ENCODE measurements at regions not wholly inside any gene's neighbourhood (a gene's known extent, or its start where the extent isn't known, plus 50 kb on each side); places are given as distances from the start of the nearest gene placed in this dataset.
"Not testable (repeated sequence)": the region's sequence is repeated elsewhere in the genome, so short reads cannot be mapped to it uniquely, and the experiment has no call there.

DNA sequence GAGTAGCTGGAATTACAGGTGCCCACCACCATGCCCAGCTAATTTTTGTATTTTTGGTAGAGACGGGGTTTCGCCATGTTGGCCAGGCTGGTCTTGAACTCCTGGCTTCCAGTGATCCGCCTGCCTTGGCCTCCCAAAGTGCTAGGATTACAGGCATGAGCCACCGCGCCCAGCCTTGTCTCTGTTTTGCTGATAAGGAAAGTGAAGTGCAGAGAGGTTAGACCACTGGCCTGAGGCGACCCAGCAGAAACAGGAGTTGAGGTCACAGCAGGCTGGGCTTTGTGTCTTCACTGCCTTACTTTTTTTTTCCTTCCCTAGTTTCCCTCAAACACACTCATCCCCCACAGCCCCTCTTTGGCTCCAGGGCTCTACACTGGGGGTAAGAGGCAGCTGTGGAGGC, 93.0 kb upstream of the CIBAR2 start:
- not testable (repeated sequence) for DNase-seq

DNA sequence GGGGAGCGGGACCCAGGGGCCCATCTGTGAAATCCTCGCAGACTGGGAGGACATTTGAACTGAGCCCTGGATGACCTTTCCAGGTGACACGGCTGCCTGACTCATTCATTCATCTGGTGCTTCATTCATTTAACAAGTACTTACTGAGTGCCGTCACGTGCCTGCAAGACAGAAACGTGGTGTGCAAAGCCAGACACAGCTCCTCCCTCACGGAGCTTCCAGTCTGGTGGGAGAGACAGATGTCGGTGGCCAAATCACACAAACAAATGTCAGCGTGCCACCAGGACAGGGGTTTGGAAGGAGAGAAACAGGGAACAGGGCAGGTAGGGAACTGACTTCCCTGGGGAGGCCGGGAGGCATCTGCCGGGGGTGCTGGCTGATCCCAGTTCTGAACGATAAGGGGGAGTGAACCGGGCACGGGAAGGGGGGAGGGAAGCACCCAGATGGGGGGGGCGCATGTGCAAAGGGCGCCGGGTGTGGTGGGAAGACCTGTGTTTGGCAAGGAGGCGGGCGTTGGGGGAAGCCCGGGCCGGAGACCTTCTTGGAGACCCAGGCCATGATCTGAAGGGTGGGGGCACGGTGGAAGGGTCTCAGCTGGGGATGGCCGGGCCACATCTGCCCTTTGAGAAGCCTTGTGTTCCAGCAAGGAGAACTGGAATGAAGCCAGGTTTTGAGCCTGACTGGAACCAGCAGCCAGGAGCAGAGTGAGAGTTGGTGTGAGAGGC, 93.6 kb upstream of the CIBAR2 start:
- no peak for DNase-seq

DNA sequence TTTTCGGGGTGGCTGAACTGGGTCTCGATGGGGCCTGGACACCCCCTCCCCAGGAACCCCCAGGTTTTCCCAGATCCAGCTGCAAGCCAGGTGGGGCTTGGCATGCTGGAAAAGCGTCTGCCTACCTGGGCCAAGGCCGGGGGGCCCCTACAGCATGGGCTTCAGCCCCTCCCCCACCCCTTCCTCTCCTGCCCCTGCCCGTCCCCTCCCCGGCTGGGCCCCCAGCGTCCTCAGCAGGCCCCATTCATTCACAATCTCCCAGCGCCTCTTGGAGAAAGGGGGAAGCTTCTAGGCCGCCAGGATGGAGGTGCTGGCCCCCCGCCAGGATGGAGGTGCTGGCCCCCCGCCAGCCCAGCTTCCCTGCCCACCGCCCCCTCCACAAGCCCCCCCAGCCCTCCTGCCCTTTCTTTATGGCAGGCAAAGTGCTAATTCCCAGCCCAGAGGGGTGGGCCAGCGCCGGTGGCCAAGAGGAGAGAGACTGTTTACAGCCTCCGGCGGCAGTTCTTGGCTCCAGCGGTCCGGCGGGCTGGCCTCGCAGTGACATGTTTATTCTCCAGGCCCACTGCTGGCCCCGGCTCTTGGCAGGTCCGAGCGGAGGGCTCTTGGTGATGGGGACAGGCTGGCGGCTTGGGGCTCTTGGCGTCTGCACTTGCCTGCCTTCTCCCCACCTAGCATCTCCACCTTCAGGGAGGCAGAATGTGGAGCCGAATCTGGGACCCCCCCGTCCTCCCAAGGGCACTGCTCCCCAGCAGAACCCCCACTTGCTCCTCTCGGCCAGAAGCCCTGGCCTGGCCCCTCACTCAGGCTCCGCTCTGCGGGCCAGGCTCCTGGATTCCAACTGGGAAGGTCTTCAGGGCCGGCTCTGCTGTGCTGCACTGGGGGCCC, 94.4 kb upstream of the CIBAR2 start:
- no peak for DNase-seq

DNA sequence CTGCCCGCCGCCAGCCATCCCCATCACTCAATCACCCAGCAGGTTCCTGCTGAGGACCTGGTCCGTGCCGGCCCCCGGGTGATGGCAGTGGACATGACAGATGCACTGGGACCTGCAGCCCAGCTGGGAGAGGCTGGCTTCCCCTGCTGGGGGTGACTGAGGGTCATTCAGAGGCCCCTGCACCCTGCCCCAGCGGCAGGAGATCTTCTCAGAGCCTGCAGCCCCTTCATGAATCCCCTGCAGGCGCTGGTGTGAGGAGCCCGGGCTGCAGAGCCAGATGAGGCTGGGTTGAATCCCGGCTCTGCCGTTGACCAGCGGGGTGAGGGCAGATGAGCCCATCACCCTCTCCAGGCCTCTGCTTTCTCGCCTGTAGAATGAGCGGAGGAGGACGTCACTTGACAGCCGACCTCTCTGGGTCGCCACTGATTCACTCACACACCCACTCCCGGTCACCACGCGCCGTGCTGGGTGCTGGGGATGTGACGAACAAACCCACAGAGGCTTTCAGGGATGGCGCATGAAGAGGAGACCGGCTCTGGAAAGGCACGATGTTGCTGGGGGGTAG, 95.2 kb upstream of the CIBAR2 start:
- no peak for DNase-seq

GRCh38 chr16:85208181-85208580, 95.9 kb upstream of the CIBAR2 start:
- no peak for DNase-seq

- DNase-seq: no peak
Measured at GRCh38 chr16:85208643-85209520, 96.6 kb upstream of the CIBAR2 start.

DNA sequence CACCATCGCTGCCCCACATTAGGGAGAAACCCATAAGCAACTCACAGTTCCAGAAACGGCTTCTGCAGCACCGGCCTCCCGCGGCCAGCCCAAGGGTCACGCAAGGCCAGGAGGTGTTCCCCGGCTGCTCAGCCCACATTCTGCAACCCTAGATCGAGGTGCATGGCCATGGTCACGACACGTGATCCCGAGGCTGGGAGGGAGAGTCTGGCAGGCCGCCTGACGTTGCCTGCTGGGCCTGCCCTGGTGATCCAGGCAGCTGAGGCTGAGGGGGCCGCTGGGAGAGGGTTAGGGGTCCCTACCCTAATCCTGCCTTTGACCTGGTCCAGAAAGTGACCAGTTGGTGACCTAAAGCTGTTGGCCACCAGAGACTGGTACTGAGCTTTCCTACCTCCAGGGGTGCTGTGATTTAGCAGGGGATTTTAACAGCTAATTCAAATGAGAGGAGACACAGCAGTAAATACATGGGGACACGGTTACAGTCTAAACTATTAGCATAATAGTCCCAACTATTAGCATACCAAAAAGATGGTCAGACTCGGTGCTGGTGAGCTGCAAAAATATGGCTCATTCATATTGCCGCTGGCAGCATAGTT, 97.4 kb upstream of the CIBAR2 start:
- DNase-seq: no peak

DNA sequence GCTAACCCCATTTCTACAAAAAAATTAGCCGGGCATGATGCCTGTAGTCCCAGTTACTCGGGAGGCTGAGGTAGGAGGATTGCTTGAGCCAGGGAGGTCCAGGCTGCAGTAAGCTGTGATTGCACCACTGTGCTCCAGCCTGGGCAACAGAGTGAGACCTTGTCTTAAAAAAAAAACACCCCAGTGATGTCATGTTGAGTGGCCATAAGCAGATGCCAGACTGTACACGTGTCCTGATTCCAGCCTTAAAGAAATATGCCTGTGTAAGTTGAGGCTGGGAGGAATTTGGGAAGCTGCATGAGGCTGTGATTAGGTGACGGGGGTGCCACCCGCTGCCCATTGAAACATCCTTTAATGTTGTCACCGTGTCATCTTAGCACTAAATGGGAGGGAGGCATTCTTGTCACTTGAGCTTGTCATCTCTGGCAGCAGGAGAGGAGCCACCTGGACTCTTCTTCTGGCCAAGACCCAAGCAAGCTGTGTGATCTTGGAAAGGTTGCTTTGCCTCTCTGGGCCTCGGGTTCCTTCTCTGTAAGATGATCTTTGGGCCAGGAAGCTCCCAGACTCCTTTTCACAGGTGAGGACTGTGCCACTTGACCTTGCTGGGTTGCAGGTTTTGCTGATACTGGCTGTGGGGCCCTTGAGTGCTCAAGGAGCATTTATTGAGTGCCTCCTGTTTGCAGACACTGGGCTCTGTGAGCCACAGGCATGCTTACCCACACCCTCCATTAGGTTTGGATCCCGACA, 98.3 kb upstream of the CIBAR2 start:
- no peak for DNase-seq

DNA sequence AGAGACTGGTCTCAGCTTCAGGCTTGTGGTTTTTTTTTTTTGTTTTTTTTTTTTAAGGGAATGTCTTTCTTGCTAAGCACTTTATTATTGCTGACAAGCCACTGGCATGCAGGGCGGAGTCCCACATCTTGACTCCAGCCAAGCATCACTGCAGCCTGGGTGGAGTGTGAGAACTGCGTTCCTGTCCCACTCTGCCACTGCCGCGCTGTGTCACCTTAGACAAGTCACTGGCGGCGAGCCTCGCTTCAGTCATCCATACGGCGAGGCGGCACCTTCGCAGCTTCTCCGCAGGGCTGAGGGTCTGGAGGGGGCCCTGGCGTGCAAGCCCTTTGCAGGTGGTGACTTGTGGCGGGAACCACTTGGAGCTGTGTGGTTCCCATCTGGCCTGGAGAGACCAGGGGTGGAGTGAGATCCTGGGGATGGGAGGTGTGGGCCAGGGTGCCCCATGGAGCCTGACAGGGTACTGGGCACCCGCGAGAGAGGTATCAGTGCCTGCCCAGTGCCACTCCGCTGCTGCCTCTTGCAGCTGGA, 99.1 kb upstream of the CIBAR2 start:
- DNase-seq: no peak

- DNase-seq: no peak
Measured at GRCh38 chr16:85213926-85214675, 101.8 kb upstream of the CIBAR2 start.

- no peak for DNase-seq
Measured at GRCh38 chr16:85215478-85216118, 103.3 kb upstream of the CIBAR2 start.

GRCh38 chr16:85216522-85217375, 104.5 kb upstream of the CIBAR2 start:
- no peak for DNase-seq

DNA sequence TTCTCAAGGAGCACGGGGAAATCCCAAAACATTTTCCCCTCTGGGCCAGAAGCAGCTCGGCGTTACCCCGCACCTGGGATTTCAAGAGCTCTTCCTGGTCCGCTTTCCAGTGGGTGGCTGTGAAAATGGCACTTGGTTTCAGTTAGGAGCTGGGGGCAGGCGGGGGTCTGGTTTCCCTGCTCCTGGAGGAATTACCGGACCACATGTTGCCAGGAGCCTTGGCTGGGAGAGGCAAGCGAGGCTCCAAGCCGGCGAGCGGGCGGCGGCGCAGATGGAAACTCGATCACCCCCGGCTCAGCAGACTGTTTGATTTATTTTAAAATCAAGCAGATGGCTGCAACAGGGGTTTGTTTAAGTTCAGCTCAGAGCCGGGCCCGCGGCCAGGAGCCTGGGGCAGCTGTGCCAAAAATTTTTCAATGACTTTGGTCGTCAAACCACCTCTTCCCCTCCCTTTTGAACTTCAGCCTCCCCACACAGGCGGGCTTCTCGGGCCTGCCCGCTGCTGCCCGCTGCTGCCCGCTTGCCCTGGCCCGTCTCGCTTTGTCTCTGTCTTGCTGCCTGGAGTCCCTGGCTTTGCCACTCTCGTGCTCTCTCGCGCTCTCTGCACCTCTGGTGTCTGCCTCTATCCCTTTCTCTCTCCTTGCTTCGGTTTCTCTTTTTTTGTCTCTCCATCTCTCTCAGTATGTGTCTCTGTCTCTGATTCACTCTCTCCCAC, 108.0 kb upstream of the CIBAR2 start:
- no peak for DNase-seq

DNA sequence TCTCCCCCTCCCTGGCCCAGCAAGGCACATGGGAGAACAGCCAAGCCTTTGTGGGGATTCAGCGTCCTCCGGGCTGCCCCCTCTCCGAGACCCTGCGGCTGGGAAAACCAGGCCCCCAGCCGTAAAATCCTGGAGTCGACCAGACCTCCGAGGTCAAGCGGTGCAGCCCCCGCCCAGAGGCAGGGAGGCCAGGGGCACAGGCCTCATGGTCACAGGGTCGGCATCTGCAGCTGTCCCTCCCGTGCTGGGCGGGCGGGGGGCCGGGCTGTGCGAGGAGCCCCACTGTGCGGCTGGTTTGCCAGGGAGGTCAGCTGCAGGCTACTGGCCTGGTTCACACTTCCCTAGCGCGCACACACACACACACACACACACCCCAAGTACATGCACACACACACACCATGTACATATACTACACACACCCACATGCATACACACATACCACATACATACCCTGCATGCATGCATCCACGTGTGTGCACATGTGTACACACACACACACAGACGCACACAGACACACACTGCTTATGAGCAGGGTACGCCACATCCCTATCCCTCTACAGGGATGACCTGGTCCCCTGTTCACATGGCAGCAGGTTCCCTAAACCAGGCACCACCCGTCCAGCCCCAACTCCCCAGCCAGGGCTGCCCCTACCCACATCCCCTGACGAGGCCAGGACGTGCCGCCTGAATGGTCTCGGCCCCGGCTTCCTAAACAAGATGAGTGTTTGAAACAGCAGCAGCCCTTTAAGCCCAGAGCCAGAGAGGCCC, 108.9 kb upstream of the CIBAR2 start:
- DNase-seq: no peak

- no peak for DNase-seq
Measured at GRCh38 chr16:85221771-85222154, 109.5 kb upstream of the CIBAR2 start.

GRCh38 chr16:85222155-85222863, 110.0 kb upstream of the CIBAR2 start:
- no peak for DNase-seq

DNA sequence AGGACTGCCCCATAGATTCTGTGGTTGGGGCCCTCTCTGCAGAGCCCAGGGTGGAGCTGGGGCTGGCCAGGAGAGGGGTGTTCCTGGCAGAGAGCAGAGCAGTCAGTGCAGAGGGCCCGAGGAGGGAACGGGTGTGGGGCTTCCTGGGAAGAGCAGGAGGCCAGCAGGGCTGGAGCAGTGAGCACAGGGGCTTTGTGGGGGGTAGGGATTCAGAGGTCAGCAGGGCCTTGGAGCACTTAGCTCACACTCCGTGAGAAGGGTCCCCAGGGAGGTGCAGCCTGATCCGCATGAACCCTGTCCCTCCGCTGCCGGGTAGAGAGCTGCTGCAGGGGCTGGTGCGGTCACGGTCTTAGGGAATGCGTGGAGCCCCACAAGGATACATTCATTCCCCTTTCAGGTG, 113.0 kb upstream of the CIBAR2 start:
- no peak for DNase-seq

All from activated CD4-positive, alpha-beta T cell treated with anti-CD3 and anti-CD28 coated beads, Interleukin-2, amount 50 U/mL, for 4 hours (primary cell).